HL-60/S4 treated with retinoic acid at 250 ng/mL for 4 days and 3 days (cell line): ENCODE measurements at regions not wholly inside any gene's neighbourhood (a gene's known extent, or its start where the extent isn't known, plus 50 kb on each side); places are given as distances from the start of the nearest gene placed in this dataset.
"Not testable (repeated sequence)": the region's sequence is repeated elsewhere in the genome, so short reads cannot be mapped to it uniquely, and the experiment has no call there.

Experiments
- in situ Hi-C: fragments of 300-500 bp; cut with MboI; formaldehyde crosslinking; loops from 2 replicates; pipeline ENCODE4 v1.7.0; 2022; ENCODE audit warnings: low sequenced_read_pairs

GRCh38 chr12:105622220-105622619 lies 291.7 kb downstream of the C12orf75 start:
- in situ Hi-C loops, result no loop called here

- in situ Hi-C loops, result no loop called here
Observed at GRCh38 chr12:105622846-105623736, 292.6 kb downstream of the C12orf75 start.

- in situ Hi-C loops, result no loop called here
Observed at GRCh38 chr12:105626653-105627052, 296.2 kb downstream of the C12orf75 start.

GRCh38 chr12:105637470-105637869 lies 307.0 kb downstream of the C12orf75 start:
- in situ Hi-C loops, result no loop called here

DNA sequence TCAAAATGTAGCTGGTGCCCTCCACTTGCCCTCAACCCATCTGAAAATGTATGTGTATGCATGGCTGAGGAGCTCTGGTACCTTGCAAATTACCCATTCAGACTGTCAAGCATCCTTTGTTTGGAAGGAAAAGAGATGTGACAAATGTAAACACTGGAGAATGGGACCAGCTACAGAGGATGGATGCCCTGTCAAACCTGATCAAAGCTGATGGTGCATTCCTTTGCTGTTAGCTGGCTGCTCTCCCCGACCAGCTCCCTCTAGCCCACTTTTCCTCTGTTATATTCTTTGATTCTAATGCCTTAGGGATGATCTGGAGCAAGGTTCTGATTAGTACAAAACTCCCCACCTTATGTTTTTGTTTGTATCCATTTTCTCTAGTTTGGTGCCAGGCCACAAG lies 310.3 kb downstream of the C12orf75 start:
- in situ Hi-C loops, result no loop called here

DNA sequence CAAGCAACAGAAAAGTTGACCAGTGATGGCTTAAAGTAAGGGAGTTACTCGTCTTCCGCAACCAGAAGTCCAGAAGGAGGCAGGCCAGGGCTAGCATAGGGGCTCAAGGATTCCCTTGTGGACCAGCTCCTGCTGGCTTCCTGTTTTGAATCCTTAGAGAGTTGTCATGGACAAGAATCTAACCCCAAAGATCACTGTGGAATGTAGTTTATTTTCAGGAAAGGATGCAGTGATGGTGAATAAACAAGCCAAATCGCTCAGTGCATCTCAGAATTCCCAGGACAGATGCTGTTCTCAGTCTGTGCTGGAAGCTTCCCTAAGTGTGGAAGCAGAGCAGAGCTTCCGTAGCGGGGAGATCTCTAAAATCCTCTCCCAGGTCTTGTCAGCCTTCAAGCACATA lies 311.3 kb downstream of the C12orf75 start:
- in situ Hi-C loops, result no loop called here

GRCh38 chr12:105644770-105645169 lies 314.3 kb downstream of the C12orf75 start:
- in situ Hi-C loops, result no loop called here

GRCh38 chr12:105654606-105655005 lies 324.1 kb downstream of the C12orf75 start:
- in situ Hi-C loops, result no loop called here

DNA sequence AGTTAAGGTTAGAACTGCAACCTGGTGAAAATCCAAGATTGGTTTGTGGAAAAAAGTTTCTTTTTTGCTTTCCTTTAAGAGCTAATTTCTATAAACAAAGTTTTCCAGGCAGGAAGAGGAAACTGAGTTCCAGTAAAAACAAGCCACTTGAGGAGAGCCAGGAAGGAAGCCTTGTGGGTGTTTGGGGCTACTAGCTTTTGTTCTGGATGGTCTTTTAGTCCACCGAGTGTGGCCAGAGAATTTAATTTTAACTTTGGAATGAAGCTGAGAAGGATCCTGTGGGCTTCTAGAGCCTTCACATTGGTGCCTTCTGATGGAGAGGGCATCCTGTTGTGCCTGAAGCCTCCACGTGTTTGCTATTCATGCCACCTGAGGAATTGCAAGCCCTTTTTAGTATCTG lies 327.9 kb downstream of the C12orf75 start:
- in situ Hi-C loops, result no loop called here

DNA sequence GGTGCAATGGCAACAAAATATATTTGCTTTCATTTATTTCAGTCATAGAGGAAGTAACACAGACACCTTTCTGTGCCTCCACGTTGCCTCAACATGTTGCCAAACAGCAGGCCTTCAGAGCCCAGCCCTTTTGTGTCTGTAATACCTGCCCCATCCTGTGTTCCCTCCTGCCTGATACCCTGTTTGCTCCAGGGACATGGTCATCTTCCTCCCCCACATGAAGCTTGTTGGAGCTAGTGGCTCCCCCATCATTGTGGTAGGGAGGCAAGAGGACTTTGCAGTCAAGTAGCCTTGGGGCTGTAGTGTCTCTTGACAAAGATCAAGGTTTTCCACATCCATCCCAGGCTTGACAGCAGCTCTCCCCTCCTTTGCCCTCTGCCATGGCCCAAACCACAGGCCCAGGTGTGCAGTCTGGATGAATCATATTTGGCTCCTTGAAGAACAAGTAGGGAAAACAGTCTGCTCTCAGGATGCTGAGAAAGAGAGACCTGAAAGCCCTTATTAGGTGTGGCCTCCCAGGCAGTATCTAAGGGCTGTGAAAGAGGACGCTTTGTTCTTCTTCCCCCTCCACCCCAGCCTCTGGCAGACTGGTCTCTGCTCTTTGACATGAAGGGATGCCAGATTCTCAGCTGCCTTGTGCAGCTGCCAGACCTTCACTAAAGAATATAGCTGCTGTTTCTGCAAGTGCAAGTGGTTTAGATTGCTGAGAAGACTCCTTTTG lies 329.0 kb downstream of the C12orf75 start:
- in situ Hi-C loops, result no loop called here

DNA sequence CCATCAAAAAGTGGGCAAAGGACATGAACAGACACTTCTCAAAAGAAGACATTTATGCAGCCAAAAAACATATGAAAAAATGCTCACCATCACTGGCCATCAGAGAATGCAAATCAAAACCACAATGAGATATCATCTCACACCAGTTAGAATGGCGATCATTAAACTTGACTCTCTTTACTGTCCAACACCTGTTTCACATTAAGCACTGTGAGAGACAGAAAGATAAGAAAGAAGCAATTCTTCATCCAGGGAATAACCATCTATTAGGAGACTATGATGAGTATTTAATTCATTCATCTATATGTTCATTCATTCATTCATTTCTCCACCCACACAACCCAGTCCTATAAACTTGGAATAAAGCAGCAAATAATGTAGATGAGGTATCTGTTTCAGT lies 334.3 kb downstream of the C12orf75 start:
- in situ Hi-C loops, result not testable (repeated sequence)

DNA sequence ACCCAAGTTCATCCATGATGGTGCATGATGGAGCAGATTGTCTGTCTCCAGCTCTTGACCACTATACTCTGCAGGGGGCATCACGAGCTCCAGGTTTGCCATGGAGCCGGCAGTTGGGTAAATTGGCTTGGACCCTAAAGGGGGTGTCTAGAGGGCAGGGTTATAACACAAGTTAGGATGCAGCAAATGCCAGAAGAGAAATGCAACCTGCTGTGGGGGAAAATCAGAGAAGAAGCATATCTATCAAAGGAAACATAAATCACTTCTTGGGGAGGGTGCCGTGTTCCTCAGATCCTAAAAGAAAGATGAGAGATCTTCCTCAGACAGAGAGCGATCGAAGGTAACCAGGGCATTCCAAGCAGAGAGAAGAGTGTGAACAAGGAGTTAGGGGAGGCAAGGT lies 334.9 kb downstream of the C12orf75 start:
- in situ Hi-C loops, result no loop called here

- in situ Hi-C loops, result no loop called here
Observed at GRCh38 chr12:105667973-105668743, 337.7 kb downstream of the C12orf75 start.

DNA sequence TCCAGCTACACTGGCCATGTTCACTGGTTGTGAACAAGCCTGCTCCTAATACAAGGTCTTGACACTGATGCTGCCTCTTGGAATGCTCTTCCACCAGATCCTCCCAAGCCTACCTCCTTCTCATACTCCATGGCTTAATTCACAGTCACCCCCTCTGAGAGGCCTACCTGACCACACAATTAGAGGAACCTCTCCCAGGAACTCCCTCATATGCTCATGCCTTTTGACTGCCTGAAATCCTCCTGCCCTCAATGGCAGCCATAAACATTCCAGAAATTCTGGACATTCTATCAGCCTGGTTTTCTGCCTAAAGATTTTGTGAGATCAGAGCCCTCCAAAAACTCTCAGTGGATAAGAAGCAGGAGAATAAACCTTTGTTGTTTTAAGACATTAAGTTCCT lies 340.2 kb downstream of the C12orf75 start:
- in situ Hi-C loops, result no loop called here

DNA sequence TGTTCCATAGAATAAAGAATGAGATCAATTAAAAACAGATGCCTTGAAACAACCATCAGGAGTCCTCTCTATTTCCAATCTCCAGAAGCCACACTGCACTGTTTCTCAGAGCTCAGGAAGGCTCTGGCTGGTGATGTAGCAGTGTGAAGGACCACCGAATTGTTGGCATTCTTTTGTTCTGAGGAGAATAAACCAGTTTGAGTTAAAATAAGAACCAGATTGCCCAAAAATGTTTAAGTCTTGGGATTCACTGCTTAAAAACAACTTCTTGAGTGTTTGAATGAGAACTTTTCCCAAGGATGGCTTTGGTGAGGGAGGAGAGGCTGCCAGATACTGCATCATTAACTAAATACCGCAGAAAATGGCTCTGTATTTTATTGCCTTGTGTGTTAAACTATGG lies 341.2 kb downstream of the C12orf75 start:
- in situ Hi-C loops, result no loop called here

DNA sequence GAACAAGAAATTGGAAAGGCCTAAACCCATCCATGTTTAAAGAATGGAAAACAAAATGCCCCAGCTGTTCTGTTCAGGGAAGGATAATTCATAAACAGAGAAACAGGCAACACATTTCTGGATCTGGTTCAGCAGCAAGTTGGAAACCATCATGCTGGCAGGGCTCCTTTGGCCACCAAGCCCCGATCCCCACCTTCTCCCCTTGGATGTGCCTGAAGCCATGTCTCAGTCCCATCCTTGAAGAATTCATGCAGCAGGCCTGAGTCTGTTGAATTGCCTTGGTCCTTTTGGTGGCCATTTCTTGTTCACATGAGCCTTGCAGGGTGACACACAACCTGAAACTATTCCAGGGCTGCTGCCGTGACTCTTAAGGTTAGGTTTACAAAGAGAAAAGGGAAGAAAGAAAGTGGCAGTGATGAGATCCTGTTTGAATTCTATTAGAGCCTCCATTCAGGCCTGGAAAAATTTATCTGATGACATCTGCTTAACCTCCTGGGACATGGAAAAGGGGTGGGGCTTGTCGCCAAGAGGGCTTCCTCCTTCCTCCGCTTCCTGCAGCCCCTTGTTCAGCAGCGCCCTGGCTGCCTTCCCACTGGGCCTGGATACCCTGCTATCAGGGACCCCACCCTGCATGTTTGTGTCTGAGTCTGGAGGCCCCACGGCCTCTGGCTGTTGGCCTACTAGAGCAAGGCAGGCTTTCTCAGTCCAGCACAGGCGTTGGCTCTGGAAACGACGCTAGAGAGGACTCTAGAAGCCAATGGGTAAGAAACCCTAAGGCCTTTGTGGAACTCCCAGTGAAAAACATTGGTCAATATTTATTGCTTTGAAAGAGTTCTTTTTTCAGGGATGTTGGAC lies 341.9 kb downstream of the C12orf75 start:
- in situ Hi-C loops, result no loop called here

- in situ Hi-C loops, result no loop called here
Observed at GRCh38 chr12:105674871-105675699, 344.6 kb downstream of the C12orf75 start.

DNA sequence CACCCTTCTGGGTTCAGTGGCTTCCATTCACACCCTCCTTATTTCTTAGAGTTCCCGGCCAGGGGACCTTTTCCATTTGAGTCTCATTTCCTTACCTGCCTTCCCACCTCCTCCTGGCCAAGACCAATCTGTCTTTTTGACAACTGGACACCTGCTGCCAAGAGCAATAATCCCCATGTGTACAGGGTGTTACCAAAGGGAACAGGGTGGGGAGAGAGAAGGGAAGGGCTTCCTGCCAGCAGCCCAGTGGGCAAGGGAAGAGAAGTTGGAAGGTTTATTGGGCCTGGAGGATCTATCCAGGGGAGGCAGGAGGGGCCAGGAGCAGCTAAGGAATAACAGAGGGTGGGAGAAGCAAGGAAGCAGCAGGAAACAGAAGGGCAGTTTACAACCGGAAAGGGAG lies 346.2 kb downstream of the C12orf75 start:
- in situ Hi-C loops, result no loop called here

- in situ Hi-C loops, result no loop called here
Observed at GRCh38 chr12:105677672-105678071, 347.2 kb downstream of the C12orf75 start.

- in situ Hi-C loops, result no loop called here
Observed at GRCh38 chr12:105679982-105680381, 349.5 kb downstream of the C12orf75 start.
